ENCODE measurements at regions not wholly inside any gene's neighbourhood (a gene's known extent, or its start where the extent isn't known, plus 50 kb on each side); places are given as distances from the start of the nearest gene placed in this dataset.

- Histone ChIP-seq H3K36me3 (ENCODE audit: low read depth) (no peaks in the 10 kb centered on the region), H3K9me2 (ENCODE audit: insufficient read depth) (no peaks in the 10 kb centered on the region), H3K4me1 (ENCODE audit: insufficient read depth) (no peaks in the 10 kb centered on the region), H3K9ac (no peak overlapping the region), H3K79me2 (ENCODE audit: insufficient read depth) (no peaks in the 10 kb centered on the region), H2AFZ (no peak overlapping the region), H3F3A (ENCODE audit: insufficient read depth) (no peaks in the 10 kb centered on the region), H3K4me2 (ENCODE audit: unreplicated experiment) (no peak overlapping the region), H3K9me3 (ENCODE audit: low read depth) (no peaks in the 10 kb centered on the region), H3K4me3 (no peak overlapping the region), H3K27ac (no peak overlapping the region), H3K27me3 (replicated peaks; ENCODE audit: insufficient read depth) (no peaks in the 10 kb centered on the region; the same call in 1 of the 2 replicates), H4K20me1 (ENCODE audit: insufficient read depth) (no peaks in the 10 kb centered on the region)
- in situ Hi-C loops (cut with MboI), result no loop called here
- TF ChIP-seq EZH2phosphoT487 (IDR thresholded peaks at IDR 0.05; ENCODE audit: insufficient read depth, low read depth) (no peak), EZH2 (IDR thresholded peaks at IDR 0.05; ENCODE audit: insufficient read depth, poor library complexity, severe bottlenecking) (no peak)
- no peak for DNase-seq
- WGBS, 2 experiments (ENCODE audit: low coverage in 1 of 2, low lambda C conversion rate in 2 of 2, missing lambda C conversion rate in 2 of 2), result 63 to 71% methylated on average over 6 of the region's 6 CpGs
Observed at GRCh38 chr6:169981568-169981967, 230.1 kb downstream of the ERMARD start.

GRCh38 chr6:169980826-169981450 is 229.5 kb downstream of the ERMARD start:
- WGBS, 2 experiments (ENCODE audit: low coverage in 1 of 2, low lambda C conversion rate in 2 of 2, missing lambda C conversion rate in 2 of 2), result 64 to 80% methylated on average over 9 to 14 of the region's 14 CpGs
- H2AFZ ChIP-seq, result no peak overlapping the region
- no peak overlapping the region for H3K4me3 ChIP-seq
- H3K4me1 ChIP-seq (ENCODE audit: insufficient read depth), result no peaks in the 10 kb centered on the region
- in situ Hi-C loops (cut with MboI), result no loop called here
- DNase-seq, result no peak
- no peak overlapping the region for H3K4me2 ChIP-seq (ENCODE audit: unreplicated experiment)
- H3K79me2 ChIP-seq (ENCODE audit: insufficient read depth), result no peaks in the 10 kb centered on the region
- TF ChIP-seq EZH2phosphoT487 (IDR thresholded peaks at IDR 0.05; ENCODE audit: insufficient read depth, low read depth) (no peak), EZH2 (IDR thresholded peaks at IDR 0.05; ENCODE audit: insufficient read depth, poor library complexity, severe bottlenecking) (no peak)
- H3K9me3 ChIP-seq (ENCODE audit: low read depth), result no peaks in the 10 kb centered on the region
- no peaks in the 10 kb centered on the region for H3K36me3 ChIP-seq (ENCODE audit: low read depth)
- no peaks in the 10 kb centered on the region for H3K9me2 ChIP-seq (ENCODE audit: insufficient read depth)
- no peaks in the 10 kb centered on the region for H4K20me1 ChIP-seq (ENCODE audit: insufficient read depth)
- H3K9ac ChIP-seq, result no peak overlapping the region
- no peak overlapping the region for H3K27ac ChIP-seq
- H3F3A ChIP-seq (ENCODE audit: insufficient read depth), result no peaks in the 10 kb centered on the region
- H3K27me3 ChIP-seq (replicated peaks; ENCODE audit: insufficient read depth), result no peaks in the 10 kb centered on the region; the same call in 1 of the 2 replicates

- Histone ChIP-seq H3K27me3 (replicated peaks; ENCODE audit: insufficient read depth) (no peaks in the 10 kb centered on the region; the same call in 1 of the 2 replicates), H3K36me3 (ENCODE audit: low read depth) (no peaks in the 10 kb centered on the region), H3K4me3 (no peak overlapping the region), H4K20me1 (ENCODE audit: insufficient read depth) (no peaks in the 10 kb centered on the region), H3K27ac (no peak overlapping the region), H3K9me3 (ENCODE audit: low read depth) (no peaks in the 10 kb centered on the region), H3K9me2 (ENCODE audit: insufficient read depth) (no peaks in the 10 kb centered on the region), H2AFZ (no peak overlapping the region), H3F3A (ENCODE audit: insufficient read depth) (no peaks in the 10 kb centered on the region), H3K4me1 (ENCODE audit: insufficient read depth) (no peaks in the 10 kb centered on the region), H3K79me2 (ENCODE audit: insufficient read depth) (no peaks in the 10 kb centered on the region), H3K9ac (no peak overlapping the region), H3K4me2 (ENCODE audit: unreplicated experiment) (no peak overlapping the region)
- WGBS, 2 experiments (ENCODE audit: low coverage in 1 of 2, low lambda C conversion rate in 2 of 2, missing lambda C conversion rate in 2 of 2), result 79% methylated on average over 14 of the region's 14 CpGs
- TF ChIP-seq EZH2phosphoT487 (IDR thresholded peaks at IDR 0.05; ENCODE audit: insufficient read depth, low read depth), result no peak
- no peak for TF ChIP-seq EZH2 (IDR thresholded peaks at IDR 0.05; ENCODE audit: insufficient read depth, poor library complexity, severe bottlenecking)
- in situ Hi-C loops (cut with MboI), result no loop called here
- DNase-seq, result no peak
Observed at GRCh38 chr6:169979873-169980432, 228.5 kb downstream of the ERMARD start.

GRCh38 chr6:169978615-169979161 is 227.3 kb downstream of the ERMARD start:
- Histone ChIP-seq H3K9me2 (ENCODE audit: insufficient read depth) (no peaks in the 10 kb centered on the region), H3K9me3 (ENCODE audit: low read depth) (no peaks in the 10 kb centered on the region), H4K20me1 (ENCODE audit: insufficient read depth) (no peaks in the 10 kb centered on the region), H3K79me2 (ENCODE audit: insufficient read depth) (no peaks in the 10 kb centered on the region), H3K27me3 (replicated peaks; ENCODE audit: insufficient read depth) (no peaks in the 10 kb centered on the region; the same call in 1 of the 2 replicates), H3K36me3 (ENCODE audit: low read depth) (no peaks in the 10 kb centered on the region), H3K4me3 (no peak overlapping the region), H3K9ac (no peak overlapping the region), H2AFZ (peak overlapping the region; percentile 36; the same call in 1 of the 2 replicates), H3F3A (ENCODE audit: insufficient read depth) (no peaks in the 10 kb centered on the region), H3K4me2 (ENCODE audit: unreplicated experiment) (no peak overlapping the region), H3K27ac (no peak overlapping the region), H3K4me1 (ENCODE audit: insufficient read depth) (no peaks in the 10 kb centered on the region)
- peak; percentile 59 for DNase-seq
- in situ Hi-C loops (cut with MboI), result no loop called here
- no peak for TF ChIP-seq EZH2 (IDR thresholded peaks at IDR 0.05; ENCODE audit: insufficient read depth, poor library complexity, severe bottlenecking)
- no peak for TF ChIP-seq EZH2phosphoT487 (IDR thresholded peaks at IDR 0.05; ENCODE audit: insufficient read depth, low read depth)
- WGBS, 2 experiments (ENCODE audit: low coverage in 1 of 2, low lambda C conversion rate in 2 of 2, missing lambda C conversion rate in 2 of 2), result 11 to 14% methylated on average over 26 of the region's 26 CpGs
